ENCODE measurements at regions not wholly inside any gene's neighbourhood (a gene's known extent, or its start where the extent isn't known, plus 50 kb on each side); places are given as distances from the start of the nearest gene placed in this dataset.

GRCh38 chr16:86827521-86827920, 249.2 kb downstream of the FOXL1 start:
- TF ChIP-seq EZH2 (IDR thresholded peaks at IDR 0.05; ENCODE audit: insufficient read depth, poor library complexity, severe bottlenecking) (no peak), EZH2phosphoT487 (IDR thresholded peaks at IDR 0.05; ENCODE audit: insufficient read depth, low read depth) (no peak)

All from GM23248 (cell line).